H4 (cell line): ENCODE measurements at regions not wholly inside any gene's neighbourhood (a gene's known extent, or its start where the extent isn't known, plus 50 kb on each side); places are given as distances from the start of the nearest gene placed in this dataset.

Source experiments
- DNase-seq: peaks from one replicate; pipeline ENCODE4 v3.0.0-alpha.2; 2015; ENCODE audit warnings: low spot score

DNA sequence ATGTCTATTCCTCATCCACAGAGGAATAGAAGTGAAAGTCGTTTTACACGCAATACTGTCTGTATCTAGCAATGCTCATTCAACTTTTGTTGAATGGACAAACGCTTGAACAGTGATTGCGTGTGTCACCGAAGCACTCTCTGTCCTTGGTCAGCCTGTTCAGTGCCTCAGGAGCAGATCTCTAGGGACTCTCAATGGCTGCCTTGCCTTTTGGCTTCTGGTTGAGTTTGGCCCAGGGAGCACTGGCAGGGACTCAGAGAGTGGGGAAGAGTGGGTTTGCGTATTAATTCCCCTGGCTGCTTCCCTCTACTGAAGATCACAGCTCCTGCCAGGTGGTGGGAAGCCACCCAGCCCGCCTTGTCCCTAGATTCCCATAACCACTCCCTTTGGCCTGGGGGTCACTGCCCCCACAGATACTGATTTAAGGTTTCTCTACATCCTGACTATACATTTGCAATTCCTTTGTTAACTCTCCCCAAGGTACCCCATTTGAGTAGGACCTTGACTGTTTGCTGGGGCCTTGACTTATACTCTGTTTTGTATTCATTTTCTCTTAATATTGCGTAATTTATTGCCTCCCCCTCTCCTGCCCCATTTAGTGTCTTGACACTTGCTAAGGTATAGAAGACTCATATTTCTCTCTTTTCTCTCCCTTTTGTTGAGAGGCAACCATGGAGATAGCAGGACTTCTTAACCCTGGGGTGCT, 61.7 kb upstream of the USP24 start:
- DNase-seq = no peak

DNA sequence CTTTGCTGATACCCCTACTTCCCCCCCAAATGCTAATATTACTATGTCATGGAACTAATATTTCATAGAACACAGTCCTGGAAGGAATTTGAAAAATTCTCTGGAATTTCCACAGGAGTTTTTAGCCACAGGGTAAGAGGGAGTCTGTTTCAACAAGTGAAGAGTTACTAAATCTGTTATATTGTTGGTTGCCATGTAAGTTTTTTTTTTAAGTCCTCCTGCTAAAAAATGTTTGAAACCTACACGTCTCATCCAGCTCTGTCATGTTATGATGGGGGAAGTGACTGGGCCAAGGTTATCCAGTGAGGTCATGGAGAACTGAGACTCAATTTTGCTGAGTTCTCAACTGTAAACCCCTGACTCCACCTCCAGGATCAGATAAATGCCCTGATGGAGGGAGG, 60.8 kb upstream of the USP24 start:
- no peak for DNase-seq

DNA sequence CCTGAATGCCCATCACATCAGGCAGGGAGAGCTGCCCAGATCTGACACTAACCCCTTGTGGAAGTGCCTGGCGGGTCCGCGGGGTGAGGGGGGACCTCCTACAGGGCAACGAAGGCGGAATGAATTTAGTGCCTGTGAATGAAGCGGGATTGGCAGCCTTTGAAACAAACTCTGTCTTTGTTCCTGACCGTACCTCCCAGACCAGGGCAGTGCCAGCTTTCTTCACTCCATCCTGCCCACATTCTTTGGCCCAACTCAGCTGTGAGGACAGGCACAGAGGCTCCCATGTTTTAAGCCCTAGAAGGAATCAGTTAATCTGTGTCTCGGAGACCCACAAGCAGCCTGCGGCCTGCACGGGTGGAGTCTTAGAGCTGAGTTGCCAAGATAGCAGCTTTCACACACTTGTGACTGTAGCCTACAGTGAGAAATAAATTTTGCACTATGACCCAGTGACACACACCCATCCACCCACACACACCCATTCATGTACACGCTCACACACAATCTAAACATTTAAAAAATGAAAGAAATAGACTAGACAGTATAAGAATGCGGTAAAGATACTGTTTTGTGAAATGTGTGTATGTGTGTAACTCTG, 60.1 kb upstream of the USP24 start:
- no peak for DNase-seq

DNA sequence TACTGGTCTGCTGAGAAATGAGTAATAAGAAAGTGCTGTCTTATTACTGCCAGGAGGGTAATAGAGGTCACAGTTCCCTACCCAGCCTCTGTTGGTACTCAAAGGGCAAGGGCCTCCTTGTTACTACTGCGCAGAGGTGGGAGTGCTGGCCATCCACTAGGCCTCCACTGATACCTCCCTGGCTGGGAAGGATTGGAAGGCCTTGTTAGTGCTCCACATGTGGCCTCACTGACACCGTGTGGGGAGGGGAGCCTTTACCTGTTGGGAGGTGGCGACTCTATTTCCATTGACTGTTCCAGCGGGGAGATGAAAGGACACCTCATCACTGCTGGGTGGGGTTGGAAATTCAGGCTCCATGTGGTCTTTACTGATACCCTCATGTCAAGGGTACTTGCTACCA, 57.8 kb upstream of the USP24 start:
- no peak for DNase-seq
